ENCODE measurements at regions not wholly inside any gene's neighbourhood (a gene's known extent, or its start where the extent isn't known, plus 50 kb on each side); places are given as distances from the start of the nearest gene placed in this dataset.

- DNase-seq: no peak
- no peak for ATAC-seq (ENCODE audit: poor library complexity)
- intact Hi-C loops (cut with DNase I): no loop called here
Measured at GRCh38 chr2:139872503-139872902, 1092.3 kb upstream of the NXPH2 start.

GRCh38 chr2:139872032-139872431 lies 1091.8 kb upstream of the NXPH2 start:
- intact Hi-C loops (cut with DNase I): no loop called here
- DNase-seq (no peak), ATAC-seq (ENCODE audit: poor library complexity) (no peak)

- ATAC-seq (ENCODE audit: poor library complexity) (no peak), DNase-seq (no peak)
- intact Hi-C loops (cut with DNase I): no loop called here
Measured at GRCh38 chr2:139867601-139868226, 1087.5 kb upstream of the NXPH2 start.

GRCh38 chr2:139864821-139865302 lies 1084.7 kb upstream of the NXPH2 start:
- DNase-seq (no peak), ATAC-seq (ENCODE audit: poor library complexity) (no peak)
- intact Hi-C loops (cut with DNase I): no loop called here

- ATAC-seq (ENCODE audit: poor library complexity): no peak
- no peak for DNase-seq
- intact Hi-C loops (cut with DNase I): no loop called here
Measured at GRCh38 chr2:139854769-139855483, 1074.7 kb upstream of the NXPH2 start.

GRCh38 chr2:139850254-139850890 lies 1070.2 kb upstream of the NXPH2 start:
- ATAC-seq (ENCODE audit: poor library complexity): no peak
- intact Hi-C loops (cut with DNase I): no loop called here
- no peak for DNase-seq

GRCh38 chr2:139836769-139837168 lies 1056.6 kb upstream of the NXPH2 start:
- no peak for ATAC-seq (ENCODE audit: poor library complexity)

GRCh38 chr2:139835101-139835500 lies 1054.9 kb upstream of the NXPH2 start:
- DNase-seq (no peak), ATAC-seq (ENCODE audit: poor library complexity) (no peak)
- intact Hi-C loops (cut with DNase I): no loop called here

More at GRCh38 chr2:139836769-139837168, 1056.6 kb upstream of the NXPH2 start:
- DNase-seq: no peak
- intact Hi-C loops (cut with DNase I): no loop called here

GRCh38 chr2:139828011-139828410 lies 1047.8 kb upstream of the NXPH2 start:
- DNase-seq (no peak), ATAC-seq (ENCODE audit: poor library complexity) (no peak)
- intact Hi-C loops (cut with DNase I): no loop called here

- no peak for ATAC-seq (ENCODE audit: poor library complexity)
- intact Hi-C loops (cut with DNase I): no loop called here
- no peak for DNase-seq
Measured at GRCh38 chr2:139825726-139826125, 1045.5 kb upstream of the NXPH2 start.

GRCh38 chr2:139819273-139819796 lies 1039.1 kb upstream of the NXPH2 start:
- ATAC-seq (ENCODE audit: poor library complexity): no peak
- no peak for DNase-seq
- intact Hi-C loops (cut with DNase I): no loop called here

- DNase-seq: no peak
- ATAC-seq (ENCODE audit: poor library complexity): no peak
- intact Hi-C loops (cut with DNase I): no loop called here
Measured at GRCh38 chr2:139814458-139814857, 1034.3 kb upstream of the NXPH2 start.

GRCh38 chr2:139813340-139813739 lies 1033.2 kb upstream of the NXPH2 start:
- ATAC-seq (ENCODE audit: poor library complexity): no peak
- intact Hi-C loops (cut with DNase I): no loop called here
- DNase-seq: no peak

- intact Hi-C loops (cut with DNase I): no loop called here
- ATAC-seq (ENCODE audit: poor library complexity) (no peak), DNase-seq (no peak)
Measured at GRCh38 chr2:139805441-139805840, 1025.3 kb upstream of the NXPH2 start.

- intact Hi-C loops (cut with DNase I): no loop called here
- DNase-seq (no peak), ATAC-seq (ENCODE audit: poor library complexity) (no peak)
Measured at GRCh38 chr2:139798391-139798790, 1018.2 kb upstream of the NXPH2 start.

- intact Hi-C loops (cut with DNase I): no loop called here
- ATAC-seq (ENCODE audit: poor library complexity) (no peak), DNase-seq (no peak)
Measured at GRCh38 chr2:139790807-139791752, 1010.9 kb upstream of the NXPH2 start.

- DNase-seq (no peak), ATAC-seq (ENCODE audit: poor library complexity) (no peak)
- intact Hi-C loops (cut with DNase I): no loop called here
Measured at GRCh38 chr2:139790136-139790535, 1009.9 kb upstream of the NXPH2 start.

GRCh38 chr2:139778732-139779131 lies 998.5 kb upstream of the NXPH2 start:
- ATAC-seq (ENCODE audit: poor library complexity) (no peak), DNase-seq (no peak)
- intact Hi-C loops (cut with DNase I): no loop called here

All from Right ventricle myocardium superior (tissue), 1 donor.